NCI-H2081 (cell line): ENCODE measurements at regions not wholly inside any gene's neighbourhood (a gene's known extent, or its start where the extent isn't known, plus 50 kb on each side); places are given as distances from the start of the nearest gene placed in this dataset.
"Not testable (repeated sequence)": the region's sequence is repeated elsewhere in the genome, so short reads cannot be mapped to it uniquely, and the experiment has no call there.

ENCODE experiments used
- DNase-seq, 2 experiments: peaks; one replicate each; lab custom pipeline; 2025; lab: John Stamatoyannopoulos, UW

DNA sequence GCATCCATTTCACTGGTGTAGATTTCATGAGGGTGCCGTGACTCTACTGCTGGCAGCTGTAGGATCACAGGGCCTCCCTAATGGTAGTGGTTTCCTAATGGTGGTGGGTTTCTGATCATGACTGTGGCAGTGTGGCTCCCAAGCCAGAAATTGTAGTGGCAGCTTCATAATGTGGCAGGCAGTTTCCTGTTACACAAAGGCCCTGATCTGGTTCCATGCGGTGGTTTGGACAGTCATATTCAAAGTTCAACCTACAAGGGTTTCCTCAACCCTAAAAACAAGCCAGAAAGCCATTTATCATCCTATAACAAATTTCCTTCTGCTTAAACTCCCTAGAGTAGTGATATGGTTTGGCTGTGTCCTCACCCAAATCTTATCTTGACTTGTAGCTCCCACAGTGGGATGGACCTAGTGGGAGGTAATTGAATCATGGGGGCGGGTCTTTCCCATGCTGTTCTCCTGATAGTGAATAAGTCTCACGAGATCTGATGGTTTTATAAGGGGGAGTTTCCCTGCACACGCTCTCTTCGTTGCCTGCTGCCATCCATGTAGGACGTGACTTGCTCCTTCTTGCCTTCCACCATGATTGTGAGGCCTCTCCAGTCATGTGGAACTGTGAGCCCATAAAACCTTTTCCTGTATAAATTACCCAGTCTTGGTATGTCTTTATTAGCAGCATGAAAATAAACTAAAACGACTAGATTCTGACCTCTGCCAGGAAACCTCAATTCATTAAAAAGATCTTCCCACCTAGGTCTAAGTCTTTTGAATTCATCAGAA, 257.1 kb downstream of the EFCAB11 start:
- no peak for DNase-seq

DNA sequence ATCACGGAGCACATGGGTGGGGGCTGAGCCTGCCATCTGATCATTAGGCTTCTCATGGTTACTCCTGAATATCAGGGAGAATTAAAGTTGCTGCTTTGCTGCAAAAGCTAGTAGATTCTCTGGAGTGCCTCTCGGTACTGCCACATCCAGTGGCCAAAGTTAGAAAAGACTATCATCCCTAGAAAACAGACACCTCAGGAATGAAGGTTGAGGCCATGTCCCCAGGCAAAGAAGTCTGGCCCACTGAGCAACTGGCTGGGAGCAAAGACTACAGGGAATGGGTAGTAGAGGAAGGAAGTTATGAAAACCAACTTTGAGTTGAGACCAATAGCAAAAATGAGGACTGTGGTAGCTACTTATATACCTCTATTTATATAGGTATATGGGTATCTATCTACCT, 258.7 kb downstream of the EFCAB11 start:
- no peak for DNase-seq

DNA sequence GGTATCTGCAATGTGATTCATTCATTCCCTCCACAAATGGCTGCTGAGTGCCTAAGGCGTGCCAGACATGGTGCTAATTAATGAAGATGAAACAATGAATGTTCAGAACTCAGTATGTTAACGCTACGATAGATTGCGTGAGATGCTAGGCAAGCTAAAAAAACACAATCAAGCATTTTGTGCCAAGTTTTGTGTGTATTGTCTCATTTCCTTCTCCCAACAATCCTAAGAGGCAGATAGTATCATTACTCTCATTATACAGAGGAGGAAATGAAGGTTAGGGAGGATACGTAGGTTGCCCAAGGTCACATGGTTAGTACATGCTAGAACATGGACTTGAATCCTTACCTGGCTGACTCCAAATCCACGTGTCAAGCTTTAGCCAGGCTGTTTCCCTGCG, 264.4 kb downstream of the EFCAB11 start:
- DNase-seq = no peak

DNA sequence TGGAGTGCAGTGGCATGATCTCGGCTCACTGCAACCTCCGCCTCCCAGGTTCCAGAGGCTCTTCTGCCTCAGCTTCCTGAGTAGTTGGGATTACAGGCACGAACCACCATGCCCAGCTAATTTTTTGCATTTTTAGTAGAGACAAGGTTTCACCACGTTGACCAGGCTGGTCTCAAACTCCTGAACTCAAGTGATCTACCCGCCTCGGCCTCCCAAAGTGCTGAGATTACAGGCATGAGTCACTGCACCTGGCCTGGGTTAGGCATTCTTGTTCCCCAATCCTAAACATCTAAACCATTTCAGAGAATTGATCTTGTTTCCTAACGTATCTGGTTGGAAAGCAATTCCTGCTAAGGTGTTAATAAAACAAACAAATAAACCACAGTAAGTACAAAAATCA, 264.8 kb downstream of the EFCAB11 start:
- not testable (repeated sequence) for DNase-seq

DNA sequence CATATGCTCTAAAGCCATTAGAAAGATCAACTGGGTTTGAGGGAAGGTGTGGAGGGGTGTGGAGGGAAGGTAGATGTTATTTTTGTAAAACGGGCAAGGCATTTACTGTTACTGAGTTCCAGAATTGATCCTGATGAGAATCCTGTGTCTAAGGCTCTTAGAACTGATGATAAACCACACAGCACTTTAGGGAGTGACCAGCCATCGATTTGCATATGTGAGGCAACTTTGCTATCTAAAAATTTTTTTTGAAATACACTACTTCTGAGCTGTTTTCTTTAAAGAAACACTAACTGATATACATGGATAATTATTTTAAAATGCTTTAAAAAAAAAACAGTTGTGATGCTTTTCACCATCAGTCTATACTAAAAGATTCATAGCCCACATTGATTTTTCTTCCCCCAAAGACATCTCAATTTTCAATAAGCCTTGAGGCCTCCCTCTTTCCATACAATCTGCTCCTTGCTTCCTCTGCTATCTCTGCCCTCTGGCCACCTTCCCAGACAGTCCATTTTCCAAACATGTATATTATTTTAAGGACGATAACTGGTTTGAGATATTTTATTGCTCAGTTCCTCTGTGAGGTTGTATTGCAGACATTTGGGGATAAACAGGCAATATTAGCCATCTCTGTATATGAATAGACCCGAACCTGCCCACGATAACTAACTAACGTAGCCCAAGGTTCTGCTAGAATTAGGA, 265.9 kb downstream of the EFCAB11 start:
- DNase-seq = no peak

DNA sequence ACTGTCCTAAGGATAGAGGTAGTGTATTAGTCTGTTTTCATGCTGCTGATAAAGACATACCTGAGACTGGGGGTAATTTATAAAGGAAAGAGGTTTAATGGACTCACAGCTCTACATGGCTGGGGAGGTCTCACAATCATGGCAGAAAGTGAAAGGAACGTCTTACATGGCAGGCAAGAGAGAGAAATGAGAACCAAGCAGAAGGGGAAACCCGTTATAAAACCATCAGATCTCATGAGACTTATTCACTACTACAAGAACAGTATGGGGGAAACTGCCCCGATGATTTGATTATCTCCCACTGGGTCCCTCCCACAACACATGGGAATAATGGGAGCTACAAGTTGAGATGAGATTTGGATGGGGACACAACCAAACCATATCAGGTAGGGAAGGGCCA, 267.4 kb downstream of the EFCAB11 start:
- not testable (repeated sequence) for DNase-seq

DNA sequence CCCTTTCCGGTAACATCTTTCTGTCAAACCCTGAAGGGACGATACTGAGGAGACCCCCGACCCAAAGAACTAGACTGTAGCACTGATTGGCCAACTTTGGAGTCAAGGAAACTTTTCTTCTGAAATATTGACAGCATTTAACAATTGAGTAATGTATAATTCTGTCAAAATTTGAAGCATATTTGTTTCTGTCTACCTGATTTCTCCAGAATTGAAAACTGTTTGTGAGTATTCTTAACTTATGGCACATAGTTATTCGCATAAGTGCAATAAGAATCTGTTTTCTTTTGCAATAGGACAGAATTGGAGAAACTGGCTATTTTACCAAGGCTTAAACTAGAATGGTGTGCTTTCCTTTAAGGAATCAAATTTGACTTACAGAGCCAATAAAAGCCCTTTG, 267.1 kb upstream of the FOXN3 start:
- DNase-seq = no peak

DNA sequence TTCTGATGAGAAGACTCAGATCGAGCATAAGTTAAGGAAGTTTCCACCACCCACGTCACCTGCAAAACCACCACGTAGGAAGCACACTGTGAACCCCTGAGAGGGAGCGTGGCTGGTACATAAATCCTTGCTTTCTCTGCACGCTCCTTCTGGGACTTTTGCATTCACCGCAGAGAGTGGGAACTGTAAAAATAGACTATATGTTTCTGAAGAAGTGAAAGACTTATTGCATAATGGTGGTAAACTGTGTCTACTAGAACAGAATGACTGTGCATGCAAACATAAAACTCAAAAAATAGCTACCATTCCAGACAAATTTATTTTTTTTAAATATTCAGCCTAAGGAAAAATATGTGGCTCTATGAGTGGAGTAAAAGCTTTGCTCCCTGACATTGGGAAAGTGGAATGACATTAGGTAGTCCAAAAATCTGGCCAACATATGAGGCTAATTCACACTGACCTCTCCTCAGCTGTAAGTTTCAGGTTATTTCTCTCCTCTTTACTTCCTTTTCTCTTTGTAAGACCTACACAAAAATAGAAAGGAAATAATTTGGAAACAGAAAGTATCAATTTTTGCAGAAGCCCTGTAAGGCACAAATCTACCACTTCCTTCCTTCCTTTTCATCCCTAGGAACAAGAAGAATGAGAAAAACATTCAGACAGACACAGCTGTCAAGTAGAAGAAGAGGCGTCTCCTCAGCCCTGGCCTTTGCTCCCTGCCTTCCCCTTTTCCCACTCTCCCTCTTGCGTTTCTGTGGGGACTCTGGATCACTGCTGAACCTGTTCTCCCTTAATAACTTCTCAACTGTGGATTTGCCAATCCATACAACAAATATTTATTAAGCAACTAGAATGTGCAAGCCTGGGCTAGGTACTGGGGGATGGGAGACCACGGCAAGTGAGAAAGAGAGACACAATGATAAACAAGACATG, 264.3 kb upstream of the FOXN3 start:
- DNase-seq = no peak

DNA sequence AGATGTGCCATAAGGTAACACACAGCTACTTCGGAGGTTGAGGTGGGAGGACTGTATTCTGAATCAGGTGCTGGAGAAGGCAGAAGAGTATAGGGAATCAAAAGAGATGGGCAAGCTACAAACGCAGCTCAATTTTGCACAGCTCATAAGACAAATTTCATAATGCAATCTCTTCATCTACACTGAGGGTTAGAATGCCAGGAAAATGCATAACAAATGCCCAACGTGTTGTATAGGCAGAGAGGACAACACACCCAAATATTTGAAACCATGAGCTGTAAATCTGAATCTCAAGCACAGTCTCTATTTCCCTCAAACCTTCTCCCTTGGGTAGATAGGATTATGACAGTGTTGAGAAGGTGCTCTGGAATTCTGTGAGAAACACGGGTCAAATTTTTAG, 263.1 kb upstream of the FOXN3 start:
- DNase-seq = no peak

DNA sequence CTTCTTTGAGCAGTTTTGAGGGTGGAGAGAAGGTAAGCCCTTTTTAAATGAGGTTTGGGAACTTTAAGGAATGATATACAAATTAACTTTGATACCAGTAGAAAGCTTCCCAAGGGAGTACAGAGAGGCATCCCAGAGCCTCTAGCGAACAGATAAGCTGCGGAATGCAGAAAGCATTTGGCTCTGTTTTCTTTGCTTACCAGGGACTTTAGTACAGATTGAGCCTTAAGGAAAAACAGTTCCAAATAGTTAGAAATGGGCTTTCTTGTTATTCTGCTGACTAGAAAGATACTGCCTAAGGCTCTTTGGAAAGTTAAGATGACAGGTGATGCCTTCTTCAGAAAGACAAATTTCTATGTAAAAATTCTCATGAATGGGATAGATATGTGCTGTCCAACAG, 261.7 kb upstream of the FOXN3 start:
- DNase-seq = no peak

DNA sequence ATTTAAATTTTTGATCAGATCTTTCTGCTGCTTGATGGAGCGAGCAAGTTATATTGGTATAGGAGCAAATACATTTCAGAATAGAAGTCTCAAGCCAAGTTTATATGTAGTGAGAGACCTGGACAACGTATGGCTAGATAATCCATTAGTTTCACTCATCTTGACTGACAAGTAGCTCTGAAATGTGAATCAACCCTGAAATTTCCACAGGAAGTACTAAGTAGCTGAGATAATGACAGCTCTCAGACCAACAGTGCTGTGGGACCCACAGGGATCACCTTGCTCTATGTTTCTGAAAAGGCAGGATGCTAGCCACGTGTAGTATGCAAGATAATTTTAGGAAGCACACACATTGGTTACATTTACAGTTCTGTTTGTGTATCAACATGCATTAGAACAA, 258.6 kb upstream of the FOXN3 start:
- no peak for DNase-seq

DNA sequence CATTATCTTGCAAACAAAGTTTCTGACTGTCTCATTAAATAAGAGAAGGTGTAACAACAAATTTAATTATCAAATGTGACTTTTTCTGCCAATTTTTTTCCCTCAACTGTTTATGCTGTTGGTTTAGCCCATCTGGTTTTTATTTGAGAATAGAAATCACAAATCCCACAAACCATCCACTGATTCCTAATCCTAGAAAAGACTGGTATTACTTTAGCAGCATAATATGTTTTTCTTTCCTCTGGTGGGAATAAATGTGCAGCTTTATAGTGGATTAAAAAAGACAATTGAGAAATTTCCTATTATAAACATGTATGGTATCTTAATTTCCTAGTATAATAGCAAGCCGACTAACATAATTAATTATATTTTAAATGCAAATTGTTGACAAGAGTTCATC, 257.9 kb upstream of the FOXN3 start:
- no peak for DNase-seq

DNA sequence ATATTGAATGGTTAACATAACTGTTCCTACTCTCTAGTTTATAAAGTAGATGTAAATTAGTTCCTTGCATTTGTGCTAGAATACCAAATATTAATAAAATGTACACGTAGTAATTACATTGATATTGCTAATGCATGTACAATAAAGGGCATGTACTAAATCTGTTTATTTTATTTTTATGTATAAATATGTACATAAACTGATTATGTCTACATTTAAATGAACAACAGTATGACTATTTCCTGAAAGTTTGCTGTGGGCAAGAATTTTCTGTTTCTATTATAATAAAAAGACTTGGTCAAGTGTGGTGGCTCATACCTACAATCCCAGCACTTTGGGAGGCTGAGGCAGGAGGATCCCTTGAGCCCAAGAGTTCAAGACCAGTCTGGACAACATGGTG, 257.2 kb upstream of the FOXN3 start:
- no peak for DNase-seq

DNA sequence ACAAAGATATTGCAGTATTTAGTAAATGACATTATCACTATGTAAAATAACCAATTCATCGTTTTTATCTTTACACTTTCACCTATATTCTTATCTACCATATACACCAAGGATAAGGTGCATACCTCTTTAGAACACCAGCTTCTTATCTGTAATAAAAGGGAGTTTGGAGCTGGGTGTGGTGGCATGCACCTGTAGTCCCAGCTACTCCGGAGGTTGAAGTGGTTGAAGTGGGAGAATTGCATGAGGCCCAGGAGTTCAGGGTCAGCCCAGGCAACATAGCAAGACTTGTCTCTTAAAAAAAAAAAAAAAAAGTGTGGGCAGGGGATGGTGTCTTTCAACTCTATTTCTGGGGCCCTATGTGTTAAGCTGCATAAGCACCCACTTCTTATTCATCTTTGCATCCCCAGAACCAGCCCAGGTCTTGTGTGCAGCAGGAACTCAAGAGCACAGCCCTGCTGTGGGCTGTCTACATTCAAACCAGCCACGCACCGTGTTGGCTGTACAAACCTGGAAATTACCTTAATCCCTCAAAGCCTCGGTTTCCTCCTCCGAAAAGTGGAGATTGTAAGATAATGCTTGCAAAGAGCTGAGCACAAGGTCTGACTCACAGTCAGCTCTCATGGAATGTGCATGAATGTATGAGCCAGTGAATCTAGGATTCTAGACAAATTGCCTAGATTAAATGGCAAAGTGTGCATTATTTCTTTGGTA, 256.6 kb upstream of the FOXN3 start:
- DNase-seq = no peak

DNA sequence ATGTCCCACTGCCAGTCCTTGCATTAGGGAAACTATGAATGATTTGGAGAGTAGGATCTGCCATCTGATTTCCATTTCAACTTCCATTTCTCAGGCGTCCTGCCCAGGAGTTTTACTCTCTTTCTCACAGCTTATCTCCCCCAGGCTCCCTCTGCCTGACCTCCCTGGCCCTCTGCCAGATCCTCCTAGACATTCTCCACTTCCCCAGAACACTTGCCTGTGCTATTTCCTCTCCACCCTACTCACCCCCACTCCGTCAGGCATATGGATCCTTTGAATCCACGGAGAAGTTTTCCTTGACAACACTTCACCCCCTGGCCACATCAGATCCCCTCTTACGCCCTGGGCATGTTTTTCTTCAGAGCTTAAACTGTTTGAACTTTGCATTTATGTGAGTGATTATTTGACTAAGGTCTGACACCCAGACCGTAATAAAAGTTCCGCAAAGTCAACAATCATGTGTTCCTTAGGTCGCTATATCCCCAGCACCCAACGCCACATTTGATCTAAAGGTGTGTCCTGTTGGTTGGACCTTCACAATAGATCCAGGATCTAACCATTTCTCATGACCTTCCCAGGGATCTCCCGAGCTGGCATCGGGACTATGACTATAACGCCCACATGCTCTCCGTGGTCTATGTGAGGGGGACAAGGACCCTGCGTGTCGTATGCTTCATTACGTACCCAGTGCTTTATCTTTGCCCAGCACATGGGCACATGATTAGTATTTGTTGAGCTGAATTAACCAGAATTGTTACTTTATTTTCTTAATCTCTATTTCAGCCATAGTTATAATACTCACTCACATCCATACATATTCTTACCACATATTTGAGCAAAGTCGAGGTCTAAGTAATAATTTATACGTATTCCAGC, 255.8 kb upstream of the FOXN3 start:
- DNase-seq = no peak

DNA sequence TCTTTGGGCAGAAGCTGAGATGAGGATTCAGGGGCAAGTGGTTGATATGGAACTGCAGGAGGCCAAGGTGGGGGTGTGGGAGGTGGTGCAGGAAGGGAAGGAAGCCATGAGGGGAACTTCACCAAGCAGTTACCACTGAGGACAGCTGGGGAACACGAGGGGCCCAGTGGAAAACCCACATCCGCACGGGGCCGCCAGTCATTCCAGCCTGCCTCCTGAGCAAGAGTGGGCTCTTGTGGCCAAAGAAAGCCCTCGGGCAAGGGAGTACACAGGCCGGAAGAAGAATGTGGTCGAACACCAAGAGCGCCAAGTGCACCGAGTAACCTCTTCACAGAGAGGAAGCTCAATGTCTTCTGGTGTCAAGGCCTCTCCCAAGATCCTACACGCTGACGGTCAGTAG, 252.2 kb upstream of the FOXN3 start:
- DNase-seq = no peak

DNA sequence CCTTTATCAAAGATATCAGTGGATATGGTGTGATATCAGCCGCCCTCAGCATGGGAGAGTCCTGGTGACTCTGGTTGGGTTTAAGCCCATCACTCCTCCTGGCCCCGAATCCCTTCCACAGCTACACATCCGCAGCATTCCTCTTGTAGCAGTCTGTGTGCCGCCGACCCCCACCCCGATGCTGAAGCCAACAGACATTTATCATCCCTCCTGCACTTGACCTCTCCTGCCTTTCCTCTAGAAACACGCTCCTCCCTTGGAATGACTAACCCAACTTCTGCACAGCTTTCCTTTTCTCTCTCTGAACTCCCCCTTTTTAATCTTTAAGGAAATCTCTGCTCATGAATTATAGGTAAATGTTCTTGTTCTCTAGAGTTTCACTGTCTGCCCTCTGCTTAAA, 250.9 kb upstream of the FOXN3 start:
- DNase-seq = no peak

DNA sequence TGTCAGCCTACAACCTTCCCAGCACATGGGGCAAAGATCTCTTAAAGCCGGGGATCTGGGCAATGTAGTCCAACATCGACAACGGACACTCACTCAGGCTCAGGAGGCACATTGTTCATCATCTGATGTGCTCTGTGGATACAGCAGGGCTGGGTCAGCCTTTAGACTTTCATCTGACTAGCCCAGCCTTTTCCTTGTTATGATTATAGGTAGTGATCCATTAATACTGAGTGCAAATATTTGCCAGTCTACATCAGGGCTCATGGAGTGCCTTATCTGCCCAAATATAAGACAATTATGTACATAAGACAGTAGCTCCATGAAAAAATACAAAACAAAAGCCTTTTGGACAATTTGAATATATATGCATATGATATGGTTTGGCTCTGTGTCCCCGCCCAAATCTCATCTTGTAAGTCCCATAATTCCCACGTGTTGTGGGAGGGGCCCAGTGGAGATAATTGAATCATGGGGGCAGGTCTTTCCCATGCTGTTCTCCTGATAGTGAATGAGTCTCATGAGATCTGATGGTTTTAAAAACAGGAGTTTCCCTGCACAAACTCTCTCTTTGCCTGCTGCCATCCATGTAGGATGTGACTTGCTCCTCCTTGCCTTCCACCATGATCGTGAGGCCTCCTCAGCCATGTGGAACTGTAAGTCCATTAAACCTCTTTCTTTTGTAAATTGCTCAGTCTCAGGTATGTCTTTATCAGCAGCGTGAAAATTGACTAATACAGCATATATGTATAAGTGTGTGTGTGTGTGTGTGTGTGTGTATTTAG, 248.5 kb upstream of the FOXN3 start:
- DNase-seq = not testable (repeated sequence)

DNA sequence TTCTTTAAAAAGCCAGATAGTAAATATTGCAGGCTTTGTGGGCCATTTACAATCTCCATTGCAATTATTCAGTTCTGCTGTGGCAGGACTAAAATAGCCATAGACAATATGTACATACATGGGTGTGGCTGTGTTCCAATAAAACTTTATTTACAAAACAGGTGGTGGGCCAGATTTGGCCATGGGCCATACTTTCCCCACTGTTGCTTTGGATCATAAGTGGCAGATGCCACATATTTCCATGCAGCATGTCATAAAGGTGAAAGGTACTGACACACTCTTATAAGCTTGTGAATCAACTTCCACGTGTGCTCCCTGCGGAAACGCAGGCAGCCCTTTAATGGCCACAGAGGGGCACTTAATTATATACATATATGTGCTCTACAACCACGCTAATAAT, 244.4 kb upstream of the FOXN3 start:
- DNase-seq = no peak

DNA sequence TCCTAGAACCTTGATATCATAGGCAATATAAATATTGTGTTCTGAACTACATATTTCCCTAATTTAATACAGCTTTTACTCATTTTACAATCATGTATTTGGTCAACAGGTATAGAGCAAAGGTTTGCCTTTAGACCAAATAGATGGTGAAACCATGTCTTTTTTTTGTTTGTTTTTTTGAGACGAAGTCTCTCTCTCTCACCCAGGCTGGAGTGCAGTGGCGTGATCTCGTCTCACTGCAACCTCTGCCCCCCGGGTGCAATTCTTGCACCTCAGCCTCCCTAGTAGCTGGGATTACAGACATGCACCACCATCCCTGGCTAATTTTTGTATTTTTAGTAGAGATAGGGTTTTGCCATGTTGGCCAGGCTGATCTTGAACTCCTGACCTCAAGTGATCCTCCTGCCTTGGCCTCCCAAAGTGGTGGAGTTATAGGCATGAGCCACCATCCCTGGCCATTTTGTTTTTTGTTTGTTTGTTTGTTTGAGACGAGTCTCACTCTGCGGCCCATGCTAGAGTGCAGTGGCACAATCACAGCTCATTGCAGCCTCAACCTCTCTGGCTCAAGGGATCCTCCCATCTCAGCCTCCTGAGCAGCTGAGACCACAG, 243.7 kb upstream of the FOXN3 start:
- DNase-seq = not testable (repeated sequence)
